GM19351 (cell line): ENCODE measurements at regions not wholly inside any gene's neighbourhood (a gene's known extent, or its start where the extent isn't known, plus 50 kb on each side); places are given as distances from the start of the nearest gene placed in this dataset.
A peak's percentile ranks its signal among the peaks of the same experiment; 100 is the strongest.

ENCODE experiments used
- ATAC-seq: cut with Tn5 transposase; IDR thresholded peaks from one replicate; pipeline ENCODE4 v1.9.1; 2021; ENCODE audit warnings: mild to moderate bottlenecking, moderate library complexity; ENCODE audit not compliant: unreplicated experiment

- ATAC-seq: no peak
These were observed 151.2 kb upstream of the TNR start for GRCh38 chr1:175894581-175894980.

DNA sequence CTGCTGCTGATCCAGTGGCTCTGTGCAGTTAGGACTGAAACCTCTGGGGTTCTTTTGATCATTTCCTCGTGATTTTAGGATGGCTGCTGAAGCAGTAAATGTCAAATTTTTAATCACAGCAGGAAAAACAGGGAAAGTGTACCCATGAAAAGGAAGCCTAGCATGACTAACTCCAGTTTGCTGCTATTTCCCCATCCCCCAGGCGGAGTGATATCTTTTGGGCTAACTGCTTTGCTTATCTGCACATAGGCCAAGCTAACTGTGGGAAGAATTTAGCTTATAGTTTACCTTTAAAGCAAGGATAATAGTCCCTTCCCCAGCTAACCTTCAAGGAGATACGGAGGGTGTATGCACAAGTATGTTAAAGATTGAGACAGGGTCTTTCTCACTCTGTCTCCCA lies 149.8 kb upstream of the TNR start:
- ATAC-seq: no peak

GRCh38 chr1:175892686-175893085 lies 149.3 kb upstream of the TNR start:
- no peak for ATAC-seq

DNA sequence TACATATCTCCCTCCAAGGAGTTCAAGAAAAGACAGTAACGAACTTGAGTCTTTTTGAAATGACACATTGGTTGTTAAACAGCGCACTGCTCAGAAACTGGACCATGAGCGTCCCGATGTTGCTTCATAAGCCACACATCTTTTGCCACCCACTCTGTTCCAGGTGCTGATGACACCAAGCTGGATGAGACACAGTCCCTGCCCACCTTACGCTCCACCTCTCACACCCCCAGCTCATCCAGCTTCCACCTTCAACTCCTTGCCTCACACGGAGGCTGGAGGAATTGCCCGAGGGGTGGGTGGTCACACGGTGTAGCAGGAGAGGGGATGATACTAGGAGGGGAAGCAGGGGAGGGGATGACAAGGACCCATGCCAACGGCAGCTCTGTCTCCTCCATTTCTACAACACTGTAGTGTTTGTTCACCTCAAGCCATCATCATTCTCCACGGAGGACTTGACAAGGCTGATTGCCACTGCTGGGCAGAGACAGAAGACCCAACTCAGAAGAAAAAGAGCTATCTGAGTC lies 148.5 kb upstream of the TNR start:
- ATAC-seq: no peak

- ATAC-seq: no peak
These were observed 147.6 kb upstream of the TNR start for GRCh38 chr1:175890958-175891357.

GRCh38 chr1:175889848-175890247 lies 146.5 kb upstream of the TNR start:
- ATAC-seq: no peak

DNA sequence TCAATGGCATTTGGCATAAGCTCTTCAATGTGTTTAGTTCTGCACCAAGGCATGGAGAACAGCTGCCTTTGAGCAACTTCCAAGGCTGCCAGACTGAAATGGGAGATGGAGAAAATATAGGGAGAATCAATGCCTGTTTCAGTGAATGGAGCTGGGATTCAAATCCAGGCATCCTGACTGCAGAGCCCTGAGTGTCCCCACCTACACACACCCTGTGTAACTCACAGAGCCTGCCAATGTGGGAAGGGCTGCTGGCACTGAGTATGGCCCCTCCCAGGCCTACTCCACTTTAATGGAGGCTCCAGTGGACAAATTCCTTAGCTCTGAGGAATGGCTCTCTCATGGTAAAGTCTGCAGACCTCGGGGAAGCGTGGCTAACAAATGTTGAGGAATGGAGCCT lies 145.6 kb upstream of the TNR start:
- no peak for ATAC-seq

DNA sequence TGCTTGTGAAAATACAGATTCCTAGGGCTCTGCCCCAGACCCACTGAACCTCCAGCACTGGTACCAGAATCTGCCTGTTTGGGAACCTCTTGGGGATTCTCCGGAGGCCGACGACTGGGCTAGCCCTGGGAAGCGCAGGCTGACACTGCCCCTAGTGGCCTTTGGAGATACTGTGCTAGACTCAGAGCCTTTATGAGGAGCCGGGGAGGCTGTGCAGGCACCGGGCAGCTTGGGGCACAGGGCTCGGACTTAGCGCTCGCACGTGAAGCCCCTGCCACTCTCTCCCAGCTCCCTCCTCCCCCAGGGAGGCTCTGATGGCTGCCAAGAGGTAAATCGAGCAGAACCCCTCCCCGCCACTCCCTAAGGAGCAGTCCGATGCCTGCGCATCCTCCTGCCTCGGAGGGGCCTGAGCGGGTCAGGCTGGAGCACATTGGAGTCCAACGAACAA lies 144.6 kb upstream of the TNR start:
- peak; percentile 98 for ATAC-seq

- no peak for ATAC-seq
These were observed 144.1 kb upstream of the TNR start for GRCh38 chr1:175887521-175887920.

DNA sequence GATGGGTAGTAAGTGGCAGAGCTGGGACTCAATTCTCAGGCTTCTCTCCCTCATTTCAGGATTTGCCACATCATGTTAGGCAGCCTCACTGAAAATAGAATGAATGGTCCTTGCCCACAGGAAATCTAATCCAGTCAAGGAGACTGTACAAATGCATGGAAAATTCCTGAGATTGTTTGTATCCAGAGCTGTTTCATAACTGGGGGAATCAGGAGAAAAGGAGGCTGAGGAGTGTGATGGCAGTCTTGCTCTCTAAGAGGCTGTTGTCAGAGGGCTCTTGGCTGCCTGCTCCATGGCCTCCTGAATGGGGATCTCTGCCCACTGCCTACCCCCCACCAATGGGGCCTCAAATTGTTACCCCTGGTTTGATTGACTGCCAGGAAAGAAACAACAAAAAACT lies 141.9 kb upstream of the TNR start:
- ATAC-seq: no peak

GRCh38 chr1:175884369-175884768 lies 141.0 kb upstream of the TNR start:
- ATAC-seq: no peak

- ATAC-seq: no peak
These were observed 138.8 kb upstream of the TNR start for GRCh38 chr1:175882192-175882591.

GRCh38 chr1:175881246-175881976 lies 138.0 kb upstream of the TNR start:
- no peak for ATAC-seq

- no peak for ATAC-seq
These were observed 135.4 kb upstream of the TNR start for GRCh38 chr1:175878775-175879174.

- ATAC-seq: no peak
These were observed 134.7 kb upstream of the TNR start for GRCh38 chr1:175877939-175878737.

GRCh38 chr1:175875556-175875955 lies 132.2 kb upstream of the TNR start:
- ATAC-seq: no peak

DNA sequence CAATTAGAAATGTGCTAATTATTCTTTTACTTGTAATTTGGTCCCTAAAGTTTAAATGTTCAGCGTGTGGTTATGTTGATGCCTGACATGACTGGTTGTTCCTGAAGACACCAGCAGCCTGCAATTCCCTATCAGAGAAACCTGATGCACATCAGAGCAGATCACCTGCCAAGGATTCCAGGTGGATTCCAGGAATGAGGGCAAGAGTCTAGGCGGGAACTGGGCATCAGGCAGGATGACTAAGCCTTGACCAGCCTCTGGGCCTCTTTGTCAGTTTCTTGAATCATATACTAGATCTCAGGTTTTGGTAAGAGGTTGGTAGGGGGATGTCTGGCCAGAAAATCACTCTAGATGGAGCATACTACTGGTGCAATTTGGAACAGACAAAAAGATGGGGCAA lies 130.7 kb upstream of the TNR start:
- ATAC-seq: no peak

- ATAC-seq: peak; percentile 90
These were observed 130.0 kb upstream of the TNR start for GRCh38 chr1:175873290-175873935.

GRCh38 chr1:175872588-175872987 lies 129.2 kb upstream of the TNR start:
- no peak for ATAC-seq

DNA sequence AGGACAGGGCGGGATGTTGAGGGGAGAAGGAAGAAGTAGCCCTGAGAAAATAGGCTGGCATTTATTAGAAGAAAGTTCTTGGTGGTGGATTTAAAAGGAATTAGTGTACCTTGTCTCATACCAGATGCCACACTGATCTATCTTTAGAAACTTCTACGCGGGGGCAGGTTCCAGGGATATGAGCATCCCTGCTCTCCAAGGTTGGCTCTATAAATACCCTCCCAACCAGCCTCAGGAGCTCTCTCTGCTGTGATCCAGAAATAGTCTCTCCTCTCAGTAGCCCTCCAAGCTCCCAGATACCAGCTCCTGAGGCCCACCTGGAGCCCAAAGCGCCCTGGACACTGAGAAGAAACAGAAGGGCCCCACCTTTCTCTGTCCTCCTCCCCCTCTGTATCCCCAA lies 128.3 kb upstream of the TNR start:
- ATAC-seq: no peak

GRCh38 chr1:175870217-175870616 lies 126.8 kb upstream of the TNR start:
- ATAC-seq: no peak

- ATAC-seq: no peak
These were observed 123.4 kb upstream of the TNR start for GRCh38 chr1:175866776-175867175.
